GM12878 (cell line): ENCODE measurements at regions not wholly inside any gene's neighbourhood (a gene's known extent, or its start where the extent isn't known, plus 50 kb on each side); places are given as distances from the start of the nearest gene placed in this dataset.

ENCODE experiments used
- ATAC-seq: fragments of 200-7000 bp; cut with Tn5 transposase; 3 replicates; pipeline ENCODE4 v1.9.1; 2020; ENCODE audit warnings: mild to moderate bottlenecking, moderate library complexity
- BruUV-seq: library from RNA; stranded (reverse); fragments of 400-500 nt; replicated peaks from 2 replicates; lab custom pipeline; 2021; lab: Mats Ljungman, UMichigan
- CTCF ChIA-PET: fragments of 300-600 bp; sonication (Branson Sonifier 250); formaldehyde crosslinking; extraction: SDS; loops from one replicate; lab custom pipeline; 2021; ENCODE audit warnings: inconsistent platforms; lab: Yijun Ruan, JAX
- POLR2A ChIA-PET: fragments of 350-600 bp; formaldehyde crosslinking; extraction: SDS; loops from one replicate; lab custom pipeline; 2021; ENCODE audit warnings: inconsistent platforms; lab: Charles Lee
- RAD21 ChIA-PET: fragments of 300-600 bp; sonication (Branson Sonifier 250); formaldehyde crosslinking; loops from one replicate; lab custom pipeline; 2023; ENCODE audit warnings: antibody characterized with exemption; ENCODE audit not compliant: unreplicated experiment; lab: Charles Lee
- SMC1A ChIA-PET: fragments of 300-600 bp; sonication (Branson Sonifier 250); formaldehyde crosslinking; loops from one replicate; lab custom pipeline; 2023; ENCODE audit not compliant: unreplicated experiment, uncharacterized antibody; lab: Charles Lee
- DNase-seq: peaks from one replicate; pipeline ENCODE4 v3.0.0-alpha.2; 2011; ENCODE audit warnings: low read depth, low spot score
- FAIRE-seq: peaks from 3 replicates; lab custom pipeline; 2011; peaks lifted over from hg19 to GRCh38; lab: Jason Lieb, UNC
- H2AFZ ChIP-seq: 2 replicates; pipeline ENCODE4 v1.6.0; 2011; ENCODE audit warnings: low read depth, low read length, control low read depth; ENCODE audit not compliant: control insufficient read depth
- H3K27ac ChIP-seq: 2 replicates; pipeline ENCODE4 v1.5.1; 2011; ENCODE audit warnings: control low read depth; ENCODE audit not compliant: control insufficient read depth, insufficient read depth
- H3K27me3 ChIP-seq, 2 experiments: replicated peaks in 1 of 2; 2 replicates each; pipeline versions ENCODE4 v1.6.0 to v1.6.1; 2011; ENCODE audit warnings: low read length in 1 of 2; ENCODE audit not compliant: control insufficient read depth in 2 of 2, insufficient read depth in 2 of 2
- H3K36me3 ChIP-seq, 2 experiments: 2 replicates each; pipeline ENCODE4 v1.5.1; 2011; ENCODE audit warnings: low read length in 1 of 2; ENCODE audit not compliant: control insufficient read depth in 2 of 2, insufficient read depth in 2 of 2
- H3K4me1 ChIP-seq: 2 replicates; pipeline ENCODE4 v1.6.1; 2011; ENCODE audit warnings: mild to moderate bottlenecking, low read length, moderate library complexity, mixed read lengths; ENCODE audit not compliant: control insufficient read depth, insufficient read depth
- H3K4me2 ChIP-seq: 2 replicates; pipeline ENCODE4 v1.6.0; 2011; ENCODE audit warnings: control low read depth; ENCODE audit not compliant: control insufficient read depth, insufficient read depth
- H3K4me3 ChIP-seq: fragments of 200-600 bp; sonication (generic); 2 replicates; pipeline ENCODE4 v1.5.1; 2016
- H3K79me2 ChIP-seq: 2 replicates; pipeline ENCODE4 v1.6.0; 2011; ENCODE audit warnings: low read length; ENCODE audit not compliant: control insufficient read depth, insufficient read depth
- H3K9ac ChIP-seq: 2 replicates; pipeline ENCODE4 v1.8.0; 2011; ENCODE audit warnings: low read length, control low read depth, mixed read lengths; ENCODE audit not compliant: control insufficient read depth, insufficient read depth
- H3K9me3 ChIP-seq: replicated peaks from 3 replicates; pipeline ENCODE4 v1.5.1; 2011; ENCODE audit warnings: mild to moderate bottlenecking, low read length; ENCODE audit not compliant: control insufficient read depth, insufficient read depth
- H4K20me1 ChIP-seq: 2 replicates; pipeline ENCODE4 v1.6.0; 2011; ENCODE audit not compliant: control insufficient read depth, insufficient read depth
- E2F4 ChIP-seq: IDR thresholded peaks from 2 replicates; pipeline ENCODE4 v1.6.1; 2012; ENCODE audit warnings: low read depth, low read length, improper control_type of control experiment
- KAT2A ChIP-seq: conservative IDR thresholded peaks from 2 replicates; pipeline ENCODE4 v1.6.1; 2011; ENCODE audit warnings: low read depth, low read length; ENCODE audit not compliant: control insufficient read depth
- POU2F2 ChIP-seq: IDR thresholded peaks from 3 replicates; pipeline ENCODE4 v1.6.1; 2011; ENCODE audit warnings: low read depth, mild to moderate bottlenecking, low read length, borderline replicate concordance
- RAD51 ChIP-seq: fragments of 450-650 bp; IDR thresholded peaks from 2 replicates; pipeline ENCODE4 v1.6.1; 2016; ENCODE audit warnings: moderate library complexity, mild to moderate bottlenecking, inconsistent platforms
- SREBF2 ChIP-seq: IDR thresholded peaks from 2 replicates; pipeline ENCODE4 v1.6.1; 2012; ENCODE audit warnings: mild to moderate bottlenecking, low read length
- STAT1 ChIP-seq: fragments of 450-650 bp; conservative IDR thresholded peaks from 2 replicates; pipeline ENCODE4 v1.6.1; 2014; ENCODE audit warnings: antibody characterized with exemption, mild to moderate bottlenecking
- ZBTB33 ChIP-seq: fragments of 450-650 bp; IDR thresholded peaks from 2 replicates; pipeline ENCODE4 v1.6.1; 2017; ENCODE audit warnings: mild to moderate bottlenecking
- ZNF592 ChIP-seq: fragments of 450-650 bp; IDR thresholded peaks from 2 replicates; pipeline ENCODE4 v1.6.1; 2017; ENCODE audit warnings: mild to moderate bottlenecking, moderate library complexity
- ZNF687 ChIP-seq: fragments of 450-650 bp; IDR thresholded peaks from 2 replicates; pipeline ENCODE4 v1.6.1; 2017; ENCODE audit warnings: mild to moderate bottlenecking, moderate library complexity
- WGBS: methylation state at CpG from one replicate; pipeline ENCODE4 v1.1.6; 2016; ENCODE audit warnings: low lambda C conversion rate; ENCODE audit not compliant: insufficient replicate concordance, insufficient coverage; ENCODE audit errors: missing lambda C conversion rate; 5-methylcytosine and 5-hydroxymethylcytosine counted together
- in situ Hi-C: fragments of 300-500 bp; cut with MboI; formaldehyde crosslinking; loops from 9 replicates; pipeline ENCODE4 v1.14.3; 2018; ENCODE audit warnings: mixed read lengths
- intact Hi-C: fragments of 100-400 bp; cut with micrococcal nuclease; formaldehyde crosslinking; loops from one replicate; pipeline ENCODE4 v1.14.2; 2022; ENCODE audit not compliant: unreplicated experiment

- TF ChIP-seq E2F4 (no peak), KAT2A (no peak)
Measured at GRCh38 chr13:29948791-29949190, 98.4 kb upstream of the UBL3 start (continued).

GRCh38 chr13:29948244-29948643 is 97.8 kb upstream of the UBL3 start:
- Histone ChIP-seq H3K36me3 (no peaks in the 10 kb centered on the region), H3K9me3 (no peaks in the 10 kb centered on the region), H3K79me2 (no peaks in the 10 kb centered on the region), H4K20me1 (no peaks in the 10 kb centered on the region), H3K9ac (no peak overlapping the region), H3K4me1 (no peaks in the 10 kb centered on the region), H3K27ac (no peak overlapping the region), H3K4me2 (no peak overlapping the region), H3K27me3 (no peaks in the 10 kb centered on the region; a peak in 1 of 4 replicates), H3K4me3 (no peak overlapping the region), H2AFZ (no peak overlapping the region)
- intact Hi-C loops (no loop called here), in situ Hi-C loops (no loop called here)
- RAD21 ChIA-PET, result no interaction called here
- TF ChIP-seq ZNF592 (no peak), SREBF2 (no peak), RAD51 (no peak), ZNF687 (no peak), ZBTB33 (no peak), POU2F2 (no peak), STAT1 (no peak)
- SMC1A ChIA-PET, result no interaction called here
- no TSS peak for BruUV-seq
- no peak for ATAC-seq
- no peak for DNase-seq
- 39% methylated on average over 7 of the region's 7 CpGs for WGBS
- POLR2A ChIA-PET, result no interaction called here
- CTCF ChIA-PET, result no interaction called here
- no peak for FAIRE-seq
